HCT116 (cell line): ENCODE measurements at regions not wholly inside any gene's neighbourhood (a gene's known extent, or its start where the extent isn't known, plus 50 kb on each side); places are given as distances from the start of the nearest gene placed in this dataset.

ENCODE experiments used
- ATAC-seq: fragments of 200-7000 bp; cut with Tn5 transposase; 2 replicates; pipeline ENCODE4 v1.9.1; 2020; ENCODE audit warnings: mild to moderate bottlenecking, moderate library complexity
- BruUV-seq: library from RNA; stranded (reverse); fragments of 400-500 nt; replicated peaks from 2 replicates; lab custom pipeline; 2021; lab: Mats Ljungman, UMichigan
- CTCF ChIA-PET: fragments of 300-600 bp; sonication (Branson Sonifier 250); formaldehyde crosslinking; loops from one replicate; lab custom pipeline; 2021; ENCODE audit warnings: antibody characterized with exemption; lab: Charles Lee
- POLR2A ChIA-PET: fragments of 300-600, 350-600 bp; sonication (Branson Sonifier 250); formaldehyde crosslinking; loops from one replicate; lab custom pipeline; 2021; ENCODE audit warnings: antibody characterized with exemption; lab: Charles Lee
- RAD21 ChIA-PET, 2 experiments: fragments of 300-600 bp; sonication (Branson Sonifier 250); formaldehyde crosslinking; loops; one replicate each; lab custom pipeline; 2023; ENCODE audit warnings: low total read pairs in 2 of 2; ENCODE audit not compliant: uncharacterized antibody in 2 of 2, unreplicated experiment in 2 of 2, low non-redundant PET in 1 of 2; lab: Charles Lee
- DNase-seq: peaks from one replicate; pipeline ENCODE4 v3.0.0-alpha.2; 2010; ENCODE audit warnings: low read depth, low spot score
- H2AFZ ChIP-seq: fragments of 200-600 bp; shearing (Covaris generic), sonication (generic); 2 replicates; pipeline ENCODE4 v1.6.1; 2017; ENCODE audit warnings: low read depth, mixed run types, mixed read lengths, antibody characterized with exemption, low read length; ENCODE audit not compliant: poor library complexity, severe bottlenecking
- H3K27ac ChIP-seq: 2 replicates; pipeline ENCODE4 v1.5.1; 2012; ENCODE audit warnings: low read depth, low read length
- H3K27me3 ChIP-seq: fragments of 200-600 bp; sonication (generic); 2 replicates; pipeline ENCODE4 v1.6.1; 2016; ENCODE audit warnings: mixed run types, low read length, mixed read lengths; ENCODE audit not compliant: insufficient read depth
- H3K36me3 ChIP-seq, 2 experiments: fragments of 200-500 bp in 1 of 2; fragments of 200-600 bp in 1 of 2; sonication (Bioruptor generic) in 1 of 2; sonication (generic) in 1 of 2; 2 replicates each; pipeline versions ENCODE4 v1.5.1 to v1.6.1; 2014 to 2016; ENCODE audit warnings: low read length in 2 of 2, inconsistent platforms in 1 of 2, mixed read lengths in 1 of 2, mixed run types in 1 of 2; ENCODE audit not compliant: insufficient read depth in 2 of 2, control insufficient read depth in 1 of 2
- H3K4me1 ChIP-seq, 2 experiments: fragments of 200-600 bp in 1 of 2; sonication (generic) in 1 of 2; 2 replicates each; pipeline versions ENCODE4 v1.5.1 to v1.6.1; 2012 to 2017; ENCODE audit warnings: low read length in 2 of 2, inconsistent platforms in 1 of 2, mild to moderate bottlenecking in 1 of 2, mixed read lengths in 1 of 2, mixed run types in 1 of 2, moderate library complexity in 1 of 2; ENCODE audit not compliant: insufficient read depth in 2 of 2, control insufficient read depth in 1 of 2
- H3K4me2 ChIP-seq: fragments of 200-600 bp; sonication (generic); 2 replicates; pipeline ENCODE4 v1.6.1; 2017; ENCODE audit warnings: mixed run types, low read length, mixed read lengths
- H3K4me3 ChIP-seq, 2 experiments: fragments of 200-600 bp in 1 of 2; sonication (generic) in 1 of 2; replicated peaks in 1 of 2; 2 replicates each; pipeline ENCODE4 v1.5.1; 2011 to 2016; ENCODE audit warnings: low read length in 2 of 2, control low read depth in 1 of 2, low read depth in 1 of 2, mild to moderate bottlenecking in 1 of 2, mixed read lengths in 1 of 2, mixed run types in 1 of 2
- H3K79me2 ChIP-seq: fragments of 200-600 bp; sonication (generic); 2 replicates; pipeline ENCODE4 v1.6.1; 2017; ENCODE audit warnings: mild to moderate bottlenecking, mixed run types, low read length, moderate library complexity, mixed read lengths; ENCODE audit not compliant: insufficient read depth
- H3K9ac ChIP-seq: fragments of 200-600 bp; sonication (generic); 2 replicates; pipeline ENCODE4 v1.6.1; 2016; ENCODE audit warnings: low read length, mixed read lengths
- H3K9me2 ChIP-seq: fragments of 200-600 bp; sonication (generic), shearing (Covaris generic); 2 replicates; pipeline ENCODE4 v1.6.1; 2017; ENCODE audit warnings: mixed run types, mild to moderate bottlenecking, moderate library complexity; ENCODE audit not compliant: insufficient read depth
- H3K9me3 ChIP-seq, 2 experiments: fragments of 200-500 bp in 1 of 2; fragments of 200-600 bp in 1 of 2; sonication (Bioruptor generic) in 1 of 2; sonication (generic) in 1 of 2; 2 replicates each; pipeline ENCODE4 v1.6.1; 2014 to 2017; ENCODE audit warnings: low read length in 2 of 2, mixed read lengths in 2 of 2, inconsistent platforms in 1 of 2, low read depth in 1 of 2, mild to moderate bottlenecking in 1 of 2, mixed run types in 1 of 2, moderate library complexity in 1 of 2; ENCODE audit not compliant: control insufficient read depth in 1 of 2, insufficient read depth in 1 of 2
- H4K20me1 ChIP-seq: fragments of 200-600 bp; sonication (generic), shearing (Covaris generic); 2 replicates; pipeline ENCODE4 v1.6.1; 2017; ENCODE audit warnings: mixed run types, mild to moderate bottlenecking, moderate library complexity; ENCODE audit not compliant: insufficient read depth
- EGR1 ChIP-seq: IDR thresholded peaks from 2 replicates; pipeline ENCODE4 v1.6.1; 2012; ENCODE audit warnings: low read depth
- EZH2 ChIP-seq: fragments of 200-600 bp; sonication (generic); IDR thresholded peaks from 2 replicates; pipeline ENCODE4 v1.6.1; 2017; ENCODE audit warnings: antibody characterized with exemption, mixed run types
- FOSL1 ChIP-seq: IDR thresholded peaks from 2 replicates; pipeline ENCODE4 v1.6.1; 2012; ENCODE audit warnings: low read depth
- SIN3A ChIP-seq: IDR thresholded peaks from 2 replicates; pipeline ENCODE4 v1.6.1; 2012; ENCODE audit warnings: low read depth
- SRF ChIP-seq: IDR thresholded peaks from 2 replicates; pipeline ENCODE4 v1.6.1; 2012; ENCODE audit warnings: low read depth
- TCF7L2 ChIP-seq: IDR thresholded peaks from 2 replicates; pipeline ENCODE4 v1.7.0; 2011; ENCODE audit warnings: borderline replicate concordance, inconsistent platforms; ENCODE audit not compliant: insufficient read depth, insufficient read length; ENCODE audit errors: extremely low read depth
- YY1 ChIP-seq: IDR thresholded peaks from 2 replicates; pipeline ENCODE4 v1.6.1; 2011; ENCODE audit warnings: low read length, low read depth, moderate library complexity, mild to moderate bottlenecking; ENCODE audit not compliant: insufficient replicate concordance; ENCODE audit errors: extremely low read depth
- intact Hi-C: fragments of 100-400 bp; cut with micrococcal nuclease; formaldehyde crosslinking; loops from 2 replicates; pipeline ENCODE4 v1.10.0; 2022
- TF ChIP-seq, protein P1 (sequence below): IDR thresholded peaks from 2 replicates; pipeline ENCODE4 v1.6.1; 2012

DNA sequence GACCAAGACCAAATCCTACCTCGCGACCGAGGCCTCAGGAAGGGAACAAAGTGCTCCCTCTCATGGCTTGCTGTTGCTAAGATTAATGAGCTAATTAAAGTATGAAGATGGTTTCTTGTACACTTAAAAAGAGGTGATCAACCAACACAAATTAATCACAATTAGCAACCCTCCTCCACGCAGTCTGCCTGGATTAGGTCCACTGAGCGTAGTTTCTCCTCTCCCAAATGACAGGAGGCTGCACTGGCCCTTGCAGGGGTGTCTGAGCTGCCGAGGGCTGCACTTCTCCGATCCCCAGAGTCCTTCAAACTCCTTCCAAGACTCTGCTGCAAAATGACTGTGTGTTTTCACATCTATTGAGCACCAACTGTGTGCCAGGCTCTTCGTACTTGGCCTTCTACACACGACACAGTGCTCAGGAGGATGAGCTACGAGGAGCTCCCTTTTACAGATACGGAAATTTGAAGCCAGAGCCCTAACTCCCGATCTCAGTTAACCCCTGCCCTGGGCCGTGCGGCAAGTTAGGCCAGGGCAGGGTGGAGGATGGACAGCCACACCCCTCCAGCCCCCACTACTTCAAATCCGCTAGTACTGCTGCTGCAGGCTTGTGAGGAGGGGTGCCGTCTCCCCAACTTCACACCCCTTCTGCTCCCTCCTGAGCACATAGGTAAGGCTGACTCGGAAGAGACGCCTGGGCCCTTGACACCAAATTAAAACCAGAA, 101.0 kb upstream of the LINGO1 start (continued):
- TF ChIP-seq SIN3A (no peak), TCF7L2 (no peak)
- TF ChIP-seq, all 23 proteins: peak for 0

DNA sequence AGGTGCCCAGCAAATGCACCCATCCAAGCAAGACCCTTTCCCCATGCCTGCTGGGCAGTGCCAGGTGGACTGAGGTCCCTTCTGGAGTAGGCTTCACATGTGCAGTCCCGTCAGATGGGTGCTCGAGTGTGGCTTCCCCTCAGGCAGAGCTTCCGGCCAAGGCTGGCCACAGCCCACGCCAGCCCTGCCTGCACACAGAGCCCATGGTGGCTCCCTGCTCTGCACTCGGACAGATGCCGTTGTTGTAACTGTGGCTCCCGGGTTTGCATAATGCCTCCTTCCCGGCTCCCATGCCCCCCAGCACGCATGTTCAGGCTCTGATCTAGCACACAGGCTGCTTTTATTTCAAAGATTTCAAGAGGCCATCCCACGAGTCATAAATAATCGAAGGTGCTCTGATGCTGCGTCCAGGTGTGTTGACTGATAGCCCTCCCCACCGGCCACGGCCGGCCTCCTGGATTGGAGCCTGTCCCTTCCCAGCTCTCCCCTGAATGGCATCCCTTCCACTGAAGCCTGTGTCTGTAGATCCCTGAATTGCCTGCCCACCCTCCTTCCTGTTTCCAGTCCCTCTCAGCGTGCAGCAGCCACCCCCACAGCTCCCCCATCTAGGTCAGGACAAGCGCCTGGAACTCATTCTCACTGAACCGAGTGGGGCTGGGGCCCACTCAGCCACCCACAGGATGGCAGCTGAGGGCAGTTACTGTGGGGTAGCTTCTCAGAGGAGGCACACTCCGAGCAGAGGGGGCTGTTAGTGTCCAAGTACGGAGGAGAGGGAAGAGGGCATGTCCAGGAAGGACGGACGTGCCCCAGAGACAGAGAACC, 100.0 kb upstream of the LINGO1 start:
- RAD21 ChIA-PET, result no interaction called here
- H3K27ac ChIP-seq, result no peak overlapping the region
- no TSS peak for BruUV-seq
- H3K36me3 ChIP-seq, result no peaks in the 10 kb centered on the region
- intact Hi-C loops, result no loop called here
- H3K9me3 ChIP-seq, result no peaks in the 10 kb centered on the region
- DNase-seq (no peak), ATAC-seq (no peak)
- H3K4me3 ChIP-seq, result no peak overlapping the region
- no peak overlapping the region for H3K9ac ChIP-seq
- no peaks in the 10 kb centered on the region for H3K9me2 ChIP-seq
- CTCF ChIA-PET, result no interaction called here
- H3K4me1 ChIP-seq, result no peaks in the 10 kb centered on the region
- H3K79me2 ChIP-seq, result no peaks in the 10 kb centered on the region
- H3K4me2 ChIP-seq, result no peak overlapping the region
- no peak overlapping the region for H2AFZ ChIP-seq
- POLR2A ChIA-PET, result no interaction called here
- H4K20me1 ChIP-seq, result no peaks in the 10 kb centered on the region
- no peaks in the 10 kb centered on the region for H3K27me3 ChIP-seq
- TF ChIP-seq SRF, result no peak
- TF ChIP-seq, protein P1, sequence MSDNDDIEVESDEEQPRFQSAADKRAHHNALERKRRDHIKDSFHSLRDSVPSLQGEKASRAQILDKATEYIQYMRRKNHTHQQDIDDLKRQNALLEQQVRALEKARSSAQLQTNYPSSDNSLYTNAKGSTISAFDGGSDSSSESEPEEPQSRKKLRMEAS, result no peak
- TF ChIP-seq EZH2, result no peak
- TF ChIP-seq EGR1, result no peak
- TF ChIP-seq YY1, result no peak
- no peak for TF ChIP-seq FOSL1
- TF ChIP-seq, all 23 proteins: peak for 0
